Ovary (tissue), 3 donors: ENCODE measurements at regions not wholly inside any gene's neighbourhood (a gene's known extent, or its start where the extent isn't known, plus 50 kb on each side); places are given as distances from the start of the nearest gene placed in this dataset.

Experiments
- CTCF ChIP-seq, 3 donors: fragments of 450-650 bp in 2 of 3; fragments of 200-600 bp in 1 of 3; IDR thresholded peaks; one replicate each; pipeline versions ENCODE4 v1.5.1 to v1.8.0; 2016 to 2022; ENCODE audit warnings: antibody characterized with exemption in 3 of 3, mild to moderate bottlenecking in 1 of 3
- EP300 ChIP-seq: sonication (generic); formaldehyde crosslinking; IDR thresholded peaks from one replicate; pipeline ENCODE4 v1.6.1; 2017; ENCODE audit warnings: antibody characterized with exemption
- POLR2A ChIP-seq: fragments of 450-650 bp; IDR thresholded peaks from one replicate; pipeline ENCODE4 v1.6.1; 2017; ENCODE audit warnings: antibody characterized with exemption, mild to moderate bottlenecking, moderate library complexity
- donor health status: DM: no; HTN: no; CAD: no.

DNA sequence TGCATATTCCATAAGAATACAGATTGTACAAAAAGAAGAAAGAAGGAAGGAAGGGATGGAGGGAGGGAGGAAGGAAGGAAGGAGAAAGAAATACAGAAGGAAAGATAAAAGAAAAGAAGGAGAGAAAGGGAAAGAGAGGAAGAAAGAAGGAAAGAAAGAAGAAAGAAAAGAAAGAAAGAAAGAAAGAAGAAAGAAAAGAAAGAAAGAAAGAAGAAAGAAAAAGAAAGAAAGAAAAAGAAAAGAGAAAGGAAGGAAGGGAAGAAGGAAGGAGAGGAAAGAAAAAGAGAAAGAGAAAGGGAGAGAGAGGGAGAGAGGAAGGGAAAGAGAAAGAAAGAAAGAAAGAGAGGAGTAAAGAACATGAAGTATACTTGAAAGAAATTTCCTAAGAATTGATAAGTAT lies 577.9 kb upstream of the ALCAM start:
- TF ChIP-seq EP300 = no peak
- TF ChIP-seq CTCF (IDR thresholded peaks at IDR 0.05) = no peak
- TF ChIP-seq POLR2A = no peak
